ENCODE measurements at regions not wholly inside any gene's neighbourhood (a gene's known extent, or its start where the extent isn't known, plus 50 kb on each side); places are given as distances from the start of the nearest gene placed in this dataset.

DNA sequence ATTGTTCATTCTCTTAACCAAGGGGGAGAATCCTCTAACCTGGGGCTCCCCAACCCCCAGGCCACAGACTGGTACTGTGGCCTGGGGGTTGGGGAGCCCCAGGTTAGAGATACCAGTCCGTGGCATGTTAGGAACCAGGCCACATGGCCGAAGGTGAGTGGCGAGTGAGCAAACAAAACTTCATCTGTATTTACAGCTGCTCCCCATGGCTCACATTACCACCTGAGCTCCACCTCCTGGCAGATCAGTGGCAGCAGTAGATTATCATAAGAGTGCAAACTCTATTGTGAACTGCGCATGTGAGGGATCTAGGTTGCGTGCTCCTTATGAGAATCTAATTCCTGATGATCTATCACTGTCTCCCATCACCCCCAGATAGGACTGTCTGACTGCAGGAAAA is 957.2 kb upstream of the PRKX start:
- Histone ChIP-seq H3K9me3 (no peaks in the 10 kb centered on the region), H3K36me3 (no peaks in the 10 kb centered on the region), H3K4me1 (no peaks in the 10 kb centered on the region), H3K27me3 (no peaks in the 10 kb centered on the region), H3K27ac (replicated peaks in 1 of 4) (no peak overlapping the region), H3K4me3 (no peak overlapping the region)
- 73% methylated on average over 5 of the region's 5 CpGs for WGBS
- no peak for DNase-seq (ENCODE audit: extremely low spot score)
- intact Hi-C loops (cut with DNase I), result no loop called here
- no peak for TF ChIP-seq POLR2AphosphoS5 (IDR thresholded peaks at IDR 0.05)

DNA sequence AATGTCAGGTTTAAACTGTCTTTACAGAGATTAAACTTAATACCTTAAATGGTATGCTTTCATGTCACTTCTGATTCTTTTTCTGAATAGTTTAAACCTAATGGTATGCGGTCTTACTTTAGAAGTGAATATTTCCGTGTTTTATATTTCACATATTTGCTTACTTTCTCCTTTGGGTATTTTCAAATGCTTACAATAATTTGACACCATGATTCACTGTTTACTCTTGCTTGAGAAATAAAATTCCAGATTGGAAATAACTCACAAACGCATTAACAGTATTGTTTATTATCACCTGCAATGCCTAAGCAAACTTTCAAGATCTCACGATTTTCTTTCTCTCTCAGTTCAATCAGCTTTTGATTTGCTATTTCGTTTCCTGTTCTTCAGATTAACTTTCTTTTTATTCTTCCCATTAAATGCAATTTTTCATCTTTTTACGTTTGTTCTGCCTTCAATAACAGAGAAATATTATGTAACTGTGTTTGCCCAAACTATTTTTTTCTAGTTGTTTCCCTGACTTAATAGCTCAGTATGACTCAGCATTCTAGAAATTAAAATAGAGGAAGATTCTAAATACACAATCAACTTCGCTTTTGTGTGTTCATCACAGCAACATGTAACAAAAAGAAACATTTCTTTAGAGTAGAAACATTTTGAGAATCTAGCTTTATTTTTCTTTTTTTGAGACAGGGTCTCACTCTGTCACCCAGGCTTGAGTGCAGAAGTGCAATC is 955.5 kb upstream of the PRKX start:
- no peaks in the 10 kb centered on the region for H3K4me1 ChIP-seq
- intact Hi-C loops (cut with DNase I), result no loop called here
- no peak for TF ChIP-seq POLR2A (IDR thresholded peaks at IDR 0.05; ENCODE audit: low read depth)
- no peak for TF ChIP-seq EP300 (IDR thresholded peaks at IDR 0.05)
- TF ChIP-seq, protein P1, sequence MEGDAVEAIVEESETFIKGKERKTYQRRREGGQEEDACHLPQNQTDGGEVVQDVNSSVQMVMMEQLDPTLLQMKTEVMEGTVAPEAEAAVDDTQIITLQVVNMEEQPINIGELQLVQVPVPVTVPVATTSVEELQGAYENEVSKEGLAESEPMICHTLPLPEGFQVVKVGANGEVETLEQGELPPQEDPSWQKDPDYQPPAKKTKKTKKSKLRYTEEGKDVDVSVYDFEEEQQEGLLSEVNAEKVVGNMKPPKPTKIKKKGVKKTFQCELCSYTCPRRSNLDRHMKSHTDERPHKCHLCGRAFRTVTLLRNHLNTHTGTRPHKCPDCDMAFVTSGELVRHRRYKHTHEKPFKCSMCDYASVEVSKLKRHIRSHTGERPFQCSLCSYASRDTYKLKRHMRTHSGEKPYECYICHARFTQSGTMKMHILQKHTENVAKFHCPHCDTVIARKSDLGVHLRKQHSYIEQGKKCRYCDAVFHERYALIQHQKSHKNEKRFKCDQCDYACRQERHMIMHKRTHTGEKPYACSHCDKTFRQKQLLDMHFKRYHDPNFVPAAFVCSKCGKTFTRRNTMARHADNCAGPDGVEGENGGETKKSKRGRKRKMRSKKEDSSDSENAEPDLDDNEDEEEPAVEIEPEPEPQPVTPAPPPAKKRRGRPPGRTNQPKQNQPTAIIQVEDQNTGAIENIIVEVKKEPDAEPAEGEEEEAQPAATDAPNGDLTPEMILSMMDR (IDR thresholded peaks at IDR 0.05), result no peak
- TF ChIP-seq POLR2AphosphoS5 (IDR thresholded peaks at IDR 0.05), result no peak
- DNase-seq (ENCODE audit: extremely low spot score), result no peak
- H3K27ac ChIP-seq (replicated peaks in 1 of 4), result no peak overlapping the region
- no peaks in the 10 kb centered on the region for H3K36me3 ChIP-seq
- no peaks in the 10 kb centered on the region for H3K27me3 ChIP-seq
- 74% methylated on average over 7 of the region's 7 CpGs for WGBS
- H3K9me3 ChIP-seq, result no peaks in the 10 kb centered on the region
- H3K4me3 ChIP-seq, result no peak overlapping the region

DNA sequence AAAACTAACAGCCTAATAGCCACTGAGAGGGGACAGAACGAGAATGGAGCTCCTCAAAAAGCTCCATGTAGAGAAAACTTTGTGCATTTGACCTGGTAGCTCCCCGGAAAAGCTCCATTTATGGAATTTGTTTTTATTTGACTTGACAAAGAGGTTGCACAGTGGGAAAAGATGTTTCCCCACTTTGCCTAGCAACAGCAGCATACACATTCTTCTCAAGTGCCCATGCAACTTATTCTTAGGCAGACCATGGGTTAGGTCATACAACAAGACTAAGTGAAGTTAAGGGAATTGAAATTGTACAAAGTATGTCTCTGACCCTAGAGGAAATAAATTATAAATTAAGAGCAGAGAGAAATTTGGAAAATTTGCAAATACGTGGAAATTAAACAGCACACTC is 949.6 kb upstream of the PRKX start:
- no peaks in the 10 kb centered on the region for H3K4me1 ChIP-seq
- intact Hi-C loops (cut with DNase I), result no loop called here
- TF ChIP-seq EP300 (IDR thresholded peaks at IDR 0.05) (no peak), POLR2A (IDR thresholded peaks at IDR 0.05; ENCODE audit: low read depth) (no peak), POLR2AphosphoS5 (IDR thresholded peaks at IDR 0.05) (no peak)
- TF ChIP-seq, protein P1 (IDR thresholded peaks at IDR 0.05), result no peak
- H3K9me3 ChIP-seq, result peaks cover 0 to 3% (median 0%) of the 10 kb centered on the region in 4 donors
- 69% methylated on average over 3 of the region's 3 CpGs for WGBS
- no peak overlapping the region for H3K4me3 ChIP-seq
- no peaks in the 10 kb centered on the region for H3K27me3 ChIP-seq
- H3K27ac ChIP-seq (replicated peaks in 1 of 4), result no peak overlapping the region
- DNase-seq (ENCODE audit: extremely low spot score), result no peak
- no peaks in the 10 kb centered on the region for H3K36me3 ChIP-seq

DNA sequence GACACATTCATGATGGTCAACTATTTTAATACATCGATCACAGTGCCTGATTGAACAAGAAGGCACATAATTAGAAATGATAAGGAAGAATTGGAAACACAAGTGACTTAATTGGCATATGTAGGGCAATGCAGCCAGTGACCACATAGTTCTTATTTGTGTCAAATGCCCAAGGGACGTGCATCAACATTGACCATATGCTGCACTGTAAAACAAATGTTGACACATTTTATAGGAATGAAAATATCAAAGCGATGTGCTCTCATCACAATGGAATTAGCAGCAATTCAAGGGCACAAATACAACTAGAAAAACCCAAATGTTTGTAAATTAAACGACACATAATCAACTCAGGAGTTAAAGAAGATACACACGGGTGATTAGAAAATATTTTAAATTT is 948.3 kb upstream of the PRKX start:
- peaks cover 0 to 3% (median 0%) of the 10 kb centered on the region in 4 donors for H3K9me3 ChIP-seq
- H3K4me3 ChIP-seq, result no peak overlapping the region
- H3K4me1 ChIP-seq, result no peaks in the 10 kb centered on the region
- intact Hi-C loops (cut with DNase I), result no loop called here
- no peak for DNase-seq (ENCODE audit: extremely low spot score)
- no peak overlapping the region for H3K27ac ChIP-seq (replicated peaks in 1 of 4)
- TF ChIP-seq POLR2AphosphoS5 (IDR thresholded peaks at IDR 0.05) (no peak), EP300 (IDR thresholded peaks at IDR 0.05) (no peak), POLR2A (IDR thresholded peaks at IDR 0.05; ENCODE audit: low read depth) (no peak)
- TF ChIP-seq, protein P1 (IDR thresholded peaks at IDR 0.05), result no peak
- no peaks in the 10 kb centered on the region for H3K27me3 ChIP-seq
- H3K36me3 ChIP-seq, result no peaks in the 10 kb centered on the region
- WGBS, result 74% methylated on average over 5 of the region's 5 CpGs

DNA sequence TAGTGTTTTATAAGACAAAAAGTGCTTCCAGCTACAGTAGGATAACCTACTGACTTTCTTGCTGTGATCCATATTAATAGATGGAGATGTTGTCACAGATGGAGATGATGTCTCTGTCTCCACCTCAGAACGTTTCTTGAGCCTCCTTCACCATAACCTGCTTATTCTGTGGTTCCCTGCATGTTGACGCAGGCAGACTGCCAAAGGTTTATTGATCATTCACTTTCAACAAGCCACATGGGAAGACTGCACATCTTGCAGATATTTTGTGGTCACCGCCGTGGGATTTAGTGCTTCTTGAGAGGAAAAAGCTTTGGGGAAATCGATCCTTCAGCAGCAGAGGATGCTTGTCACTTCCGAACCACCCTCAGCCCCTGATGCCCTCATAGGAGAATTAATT is 943.0 kb upstream of the PRKX start:
- no peak overlapping the region for H3K27ac ChIP-seq (replicated peaks in 1 of 4)
- no peak overlapping the region for H3K4me3 ChIP-seq
- H3K9me3 ChIP-seq, result peaks cover 0 to 3% (median 0%) of the 10 kb centered on the region in 4 donors
- H3K4me1 ChIP-seq, result no peaks in the 10 kb centered on the region
- H3K27me3 ChIP-seq, result no peaks in the 10 kb centered on the region
- TF ChIP-seq POLR2AphosphoS5 (IDR thresholded peaks at IDR 0.05), result no peak
- TF ChIP-seq, protein P1 (IDR thresholded peaks at IDR 0.05), result no peak
- no peak for TF ChIP-seq EP300 (IDR thresholded peaks at IDR 0.05)
- no peak for TF ChIP-seq POLR2A (IDR thresholded peaks at IDR 0.05; ENCODE audit: low read depth)
- WGBS, result 74% methylated on average over 6 of the region's 6 CpGs
- no peaks in the 10 kb centered on the region for H3K36me3 ChIP-seq
- intact Hi-C loops (cut with DNase I), result no loop called here
- DNase-seq (ENCODE audit: extremely low spot score), result no peak
